ENCODE measurements at regions not wholly inside any gene's neighbourhood (a gene's known extent, or its start where the extent isn't known, plus 50 kb on each side); places are given as distances from the start of the nearest gene placed in this dataset.

DNA sequence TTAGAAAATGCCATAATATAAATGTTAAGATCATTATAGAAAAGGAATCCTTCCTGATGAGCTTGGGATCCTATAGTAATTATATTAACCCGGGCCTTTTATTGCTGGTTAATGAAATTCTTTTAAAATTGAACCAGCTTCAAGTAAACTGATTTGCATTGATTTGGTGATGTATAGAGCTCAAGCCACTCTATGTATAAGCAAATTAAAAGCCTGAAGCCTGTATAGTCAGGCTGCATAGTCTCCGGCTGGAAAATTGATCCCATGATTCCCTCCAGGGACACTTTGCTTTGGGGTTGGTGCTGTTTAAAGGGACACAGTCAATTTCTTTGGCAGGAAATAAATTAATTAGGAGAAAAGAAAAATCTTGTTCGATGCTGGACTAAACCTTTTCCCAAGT is 199.1 kb downstream of the HERPUD2 start:
- CTCF ChIA-PET = no interaction called here
- Mint-ChIP-seq H3K4me1 (no peaks in the 10 kb centered on the region), H3K27me3 (peaks cover 19 to 37% of the 10 kb centered on the region in 2 donors)

DNA sequence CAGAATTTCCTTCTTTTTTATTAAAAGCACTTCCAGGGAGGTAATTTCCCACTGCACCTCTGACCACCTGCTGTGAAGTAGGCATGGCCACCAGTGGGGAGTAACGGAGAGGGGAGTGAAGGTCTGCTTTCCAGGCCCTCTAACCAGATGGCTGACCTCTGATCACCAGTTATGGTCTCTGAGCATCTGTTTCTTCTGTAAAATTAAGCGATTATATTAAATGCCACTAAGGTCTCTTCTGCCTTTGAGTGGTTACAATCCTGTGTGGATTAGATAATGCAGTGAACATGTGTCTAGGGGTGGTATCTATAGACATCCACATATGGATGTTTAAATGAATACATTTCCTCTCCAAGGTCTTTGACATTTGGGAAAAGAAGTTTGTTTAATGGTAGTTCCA is 199.6 kb downstream of the HERPUD2 start:
- Mint-ChIP-seq H3K9me3 (no peaks in the 10 kb centered on the region), H3K27me3 (peaks cover 22 to 34% of the 10 kb centered on the region in 2 donors), H3K4me1 (no peaks in the 10 kb centered on the region), H3K36me3 (no peaks in the 10 kb centered on the region), H3K27ac (no peak overlapping the region), H3K4me3 (no peak overlapping the region)
- ATAC-seq (replicated peaks in 1 of 4) (no peak), DNase-seq (no peak)
- no peaks in the 10 kb centered on the region for H3K9me3 ChIP-seq
- CTCF ChIA-PET = no interaction called here
- H3K4me3 ChIP-seq (ENCODE audit: control insufficient read depth in 1 of 2, extremely low read depth in 1 of 2, low read length in 1 of 2) = no peak overlapping the region
- H3K36me3 ChIP-seq (ENCODE audit: control insufficient read depth in 2 of 2, extremely low read depth in 1 of 2, insufficient read depth in 1 of 2, low read length in 1 of 2) = no peaks in the 10 kb centered on the region
- H3K4me1 ChIP-seq (ENCODE audit: control insufficient read depth in 1 of 2, extremely low read depth in 1 of 2, insufficient read depth in 2 of 2, low read length in 2 of 2) = no peaks in the 10 kb centered on the region
- no peak overlapping the region for H3K27ac ChIP-seq (ENCODE audit: low read length)
- H3K27me3 ChIP-seq (replicated peaks in 1 of 2; ENCODE audit: control insufficient read depth in 2 of 2, extremely low read depth in 1 of 2, insufficient read depth in 2 of 2, low read length in 1 of 2) = peaks cover 0 to 11% of the 10 kb centered on the region in 2 experiments
- POLR2A ChIA-PET = no interaction called here
- no CpG with 5 or more reads among the region's 2 CpGs for WGBS (ENCODE audit: insufficient coverage)

More for the DNA sequence above, 199.1 kb downstream of the HERPUD2 start:
- H3K27me3 ChIP-seq (replicated peaks in 1 of 2; ENCODE audit: control insufficient read depth in 2 of 2, extremely low read depth in 1 of 2, insufficient read depth in 2 of 2, low read length in 1 of 2) = peaks cover 0 to 11% of the 10 kb centered on the region in 2 experiments
- no peak overlapping the region for H3K4me3 Mint-ChIP-seq
- H3K27ac Mint-ChIP-seq = no peak overlapping the region
- no peaks in the 10 kb centered on the region for H3K9me3 Mint-ChIP-seq
- no peak overlapping the region for H3K4me3 ChIP-seq (ENCODE audit: control insufficient read depth in 1 of 2, extremely low read depth in 1 of 2, low read length in 1 of 2)
- no peaks in the 10 kb centered on the region for H3K9me3 ChIP-seq
- no peaks in the 10 kb centered on the region for H3K4me1 ChIP-seq (ENCODE audit: control insufficient read depth in 1 of 2, extremely low read depth in 1 of 2, insufficient read depth in 2 of 2, low read length in 2 of 2)
- POLR2A ChIA-PET = no interaction called here
- no peak for DNase-seq
- no peak overlapping the region for H3K27ac ChIP-seq (ENCODE audit: low read length)
- no CpG with 5 or more reads among the region's 3 CpGs for WGBS (ENCODE audit: insufficient coverage)
- ATAC-seq (replicated peaks in 1 of 4) = no peak
- H3K36me3 ChIP-seq (ENCODE audit: control insufficient read depth in 2 of 2, extremely low read depth in 1 of 2, insufficient read depth in 1 of 2, low read length in 1 of 2) = no peaks in the 10 kb centered on the region
- H3K36me3 Mint-ChIP-seq = no peaks in the 10 kb centered on the region

DNA sequence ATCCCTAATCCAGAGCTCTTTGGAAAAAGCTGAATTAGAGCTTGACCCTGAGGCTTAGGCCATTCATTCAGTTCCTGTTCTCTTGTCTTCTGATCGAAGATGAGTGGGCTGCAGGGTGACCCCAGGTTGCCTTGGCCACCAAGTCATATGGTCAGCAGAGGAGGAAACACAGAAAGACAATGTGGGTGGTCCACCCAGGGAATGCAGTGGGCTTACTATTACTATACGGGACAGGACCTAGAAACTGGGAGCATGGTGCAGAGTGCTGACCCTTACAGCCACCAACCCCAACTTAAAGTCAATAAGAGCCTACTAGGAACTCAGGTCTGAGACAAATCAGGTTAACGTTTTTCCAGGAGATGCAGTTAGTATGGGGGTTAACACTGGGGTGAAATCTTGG is 200.5 kb downstream of the HERPUD2 start:
- CTCF ChIA-PET = no interaction called here
- H3K4me1 ChIP-seq (ENCODE audit: control insufficient read depth in 1 of 2, extremely low read depth in 1 of 2, insufficient read depth in 2 of 2, low read length in 2 of 2) = no peaks in the 10 kb centered on the region
- 36% methylated on average over 1 of the region's 3 CpGs for WGBS (ENCODE audit: insufficient coverage)
- no peaks in the 10 kb centered on the region for H3K9me3 ChIP-seq
- no peak overlapping the region for H3K27ac Mint-ChIP-seq
- peaks cover 0 to 11% of the 10 kb centered on the region in 2 experiments for H3K27me3 ChIP-seq (replicated peaks in 1 of 2; ENCODE audit: control insufficient read depth in 2 of 2, extremely low read depth in 1 of 2, insufficient read depth in 2 of 2, low read length in 1 of 2)
- no peaks in the 10 kb centered on the region for H3K4me1 Mint-ChIP-seq
- POLR2A ChIA-PET = no interaction called here
- peaks cover 23 to 33% of the 10 kb centered on the region in 2 donors for H3K27me3 Mint-ChIP-seq
- H3K9me3 Mint-ChIP-seq = no peaks in the 10 kb centered on the region
- no peak overlapping the region for H3K4me3 ChIP-seq (ENCODE audit: control insufficient read depth in 1 of 2, extremely low read depth in 1 of 2, low read length in 1 of 2)
- H3K36me3 Mint-ChIP-seq = no peaks in the 10 kb centered on the region
- H3K27ac ChIP-seq (ENCODE audit: low read length) = no peak overlapping the region
- DNase-seq (no peak), ATAC-seq (replicated peaks in 1 of 4) (no peak)
- no peak overlapping the region for H3K4me3 Mint-ChIP-seq
- H3K36me3 ChIP-seq (ENCODE audit: control insufficient read depth in 2 of 2, extremely low read depth in 1 of 2, insufficient read depth in 1 of 2, low read length in 1 of 2) = no peaks in the 10 kb centered on the region

DNA sequence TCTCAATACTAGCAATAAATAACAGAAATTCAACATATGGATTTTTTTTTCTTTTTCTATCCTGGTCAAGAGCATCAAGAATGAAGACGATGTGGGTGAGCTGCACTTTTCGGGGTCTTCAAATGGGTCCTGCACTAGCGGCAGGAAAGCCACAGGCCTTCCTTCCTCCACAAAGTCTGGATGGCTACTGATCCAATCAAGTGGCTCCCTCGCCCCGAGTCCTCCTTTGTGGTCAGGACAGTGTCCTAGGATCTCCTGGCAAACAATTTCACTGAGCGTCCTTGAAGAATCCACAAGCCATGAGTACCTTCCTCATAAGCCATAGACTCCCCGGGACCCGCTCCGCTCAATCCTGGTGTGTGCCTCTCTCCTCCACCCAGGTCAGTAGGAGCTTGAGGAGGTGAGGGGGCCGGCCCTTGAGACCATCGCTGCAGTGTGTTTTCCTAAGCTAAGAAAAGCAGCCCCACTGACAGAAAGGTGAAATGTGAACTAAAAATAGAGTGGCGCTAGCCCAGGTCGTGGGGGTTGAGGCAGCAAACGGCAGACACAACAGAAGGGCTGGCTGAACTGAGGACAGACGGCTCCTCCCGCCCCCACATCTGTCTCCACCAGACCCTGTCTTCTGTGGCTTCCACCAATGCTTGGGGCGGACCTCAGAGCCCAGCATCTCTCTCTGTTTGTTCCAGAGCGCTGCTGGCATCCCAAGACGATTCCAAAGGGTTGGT is 202.3 kb downstream of the HERPUD2 start:
- H3K4me3 Mint-ChIP-seq = no peak overlapping the region
- Histone ChIP-seq H3K27ac (ENCODE audit: low read length) (no peak overlapping the region), H3K9me3 (no peaks in the 10 kb centered on the region), H3K36me3 (ENCODE audit: control insufficient read depth in 2 of 2, extremely low read depth in 1 of 2, insufficient read depth in 1 of 2, low read length in 1 of 2) (no peaks in the 10 kb centered on the region), H3K27me3 (replicated peaks in 1 of 2; ENCODE audit: control insufficient read depth in 2 of 2, extremely low read depth in 1 of 2, insufficient read depth in 2 of 2, low read length in 1 of 2) (peaks cover 0 to 5% of the 10 kb centered on the region in 2 experiments), H3K4me3 (ENCODE audit: control insufficient read depth in 1 of 2, extremely low read depth in 1 of 2, low read length in 1 of 2) (no peak overlapping the region), H3K4me1 (ENCODE audit: control insufficient read depth in 1 of 2, extremely low read depth in 1 of 2, insufficient read depth in 2 of 2, low read length in 2 of 2) (no peaks in the 10 kb centered on the region)
- DNase-seq (no peak), ATAC-seq (replicated peaks in 1 of 4) (no peak)
- peaks cover 14 to 21% of the 10 kb centered on the region in 2 donors for H3K27me3 Mint-ChIP-seq
- WGBS (ENCODE audit: insufficient coverage) = 78% methylated on average over 11 of the region's 19 CpGs
- H3K4me1 Mint-ChIP-seq = no peaks in the 10 kb centered on the region
- ChIA-PET CTCF (no interaction called here), POLR2A (no interaction called here)
- no peak overlapping the region for H3K27ac Mint-ChIP-seq
- H3K9me3 Mint-ChIP-seq = no peaks in the 10 kb centered on the region
- H3K36me3 Mint-ChIP-seq = no peaks in the 10 kb centered on the region

DNA sequence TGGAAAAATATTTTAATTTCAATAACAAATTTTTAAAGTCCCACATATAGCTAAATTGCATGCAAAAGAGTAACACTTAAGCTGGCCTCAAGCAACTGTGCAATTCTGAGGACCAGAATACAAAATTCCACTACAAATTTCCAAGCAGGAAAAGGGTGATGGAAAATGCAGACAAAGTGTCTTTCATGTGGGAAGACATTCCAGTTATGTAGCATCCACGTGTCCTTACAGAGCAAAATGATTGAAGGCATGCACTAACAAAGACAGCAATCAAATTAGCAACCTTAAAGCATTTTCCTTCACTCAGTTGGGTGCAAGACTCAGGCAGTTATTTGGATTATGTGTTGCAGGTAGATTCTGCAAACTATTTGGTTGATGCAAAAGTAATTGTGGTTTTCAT is 203.7 kb downstream of the HERPUD2 start:
- H3K36me3 Mint-ChIP-seq = no peaks in the 10 kb centered on the region
- ChIA-PET POLR2A (no interaction called here), CTCF (no interaction called here)
- Histone ChIP-seq H3K4me1 (ENCODE audit: control insufficient read depth in 1 of 2, extremely low read depth in 1 of 2, insufficient read depth in 2 of 2, low read length in 2 of 2) (no peaks in the 10 kb centered on the region), H3K9me3 (no peaks in the 10 kb centered on the region), H3K27ac (ENCODE audit: low read length) (no peak overlapping the region), H3K36me3 (ENCODE audit: control insufficient read depth in 2 of 2, extremely low read depth in 1 of 2, insufficient read depth in 1 of 2, low read length in 1 of 2) (no peaks in the 10 kb centered on the region), H3K4me3 (ENCODE audit: control insufficient read depth in 1 of 2, extremely low read depth in 1 of 2, low read length in 1 of 2) (no peak overlapping the region), H3K27me3 (replicated peaks in 1 of 2; ENCODE audit: control insufficient read depth in 2 of 2, extremely low read depth in 1 of 2, insufficient read depth in 2 of 2, low read length in 1 of 2) (peaks cover 0 to 5% of the 10 kb centered on the region in 2 experiments)
- peaks cover 4 to 10% of the 10 kb centered on the region in 2 donors for H3K27me3 Mint-ChIP-seq
- WGBS (ENCODE audit: insufficient coverage) = 80% methylated on average over 1 of the region's 1 CpG
- no peaks in the 10 kb centered on the region for H3K4me1 Mint-ChIP-seq
- no peaks in the 10 kb centered on the region for H3K9me3 Mint-ChIP-seq
- no peak overlapping the region for H3K27ac Mint-ChIP-seq
- ATAC-seq (replicated peaks in 1 of 4) = no peak
- no peak for DNase-seq
- no peak overlapping the region for H3K4me3 Mint-ChIP-seq

DNA sequence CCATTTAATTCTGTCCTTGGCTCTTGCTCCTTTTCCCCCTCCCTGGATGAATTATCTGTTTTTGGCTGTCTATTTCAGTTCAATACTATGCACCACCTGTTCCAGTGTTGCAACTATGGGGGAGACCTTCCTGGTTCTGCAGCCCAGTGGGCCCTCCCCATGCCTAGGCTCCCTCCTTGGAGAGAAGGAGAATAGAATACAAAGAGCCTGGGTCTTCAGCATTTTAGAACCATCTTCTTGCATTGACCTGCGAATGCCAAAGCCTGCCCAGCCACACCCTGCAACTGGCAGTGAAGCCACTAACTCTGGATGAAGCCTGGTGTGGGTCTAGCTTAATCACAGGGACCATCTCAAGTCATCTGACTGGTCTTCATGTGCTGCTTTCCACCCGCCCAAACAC is 207.1 kb downstream of the HERPUD2 start:
- Mint-ChIP-seq H3K9me3 (no peaks in the 10 kb centered on the region), H3K4me1 (no peaks in the 10 kb centered on the region), H3K36me3 (no peaks in the 10 kb centered on the region), H3K27me3 (peaks cover 12 to 18% of the 10 kb centered on the region in 2 donors), H3K27ac (no peak overlapping the region), H3K4me3 (no peak overlapping the region)
- Histone ChIP-seq H3K4me3 (ENCODE audit: control insufficient read depth in 1 of 2, extremely low read depth in 1 of 2, low read length in 1 of 2) (no peak overlapping the region), H3K27ac (ENCODE audit: low read length) (no peak overlapping the region), H3K4me1 (ENCODE audit: control insufficient read depth in 1 of 2, extremely low read depth in 1 of 2, insufficient read depth in 2 of 2, low read length in 2 of 2) (no peaks in the 10 kb centered on the region), H3K9me3 (no peaks in the 10 kb centered on the region), H3K27me3 (replicated peaks in 1 of 2; ENCODE audit: control insufficient read depth in 2 of 2, extremely low read depth in 1 of 2, insufficient read depth in 2 of 2, low read length in 1 of 2) (peaks cover 0 to 5% of the 10 kb centered on the region in 2 experiments), H3K36me3 (ENCODE audit: control insufficient read depth in 2 of 2, extremely low read depth in 1 of 2, insufficient read depth in 1 of 2, low read length in 1 of 2) (no peaks in the 10 kb centered on the region)
- POLR2A ChIA-PET = no interaction called here
- CTCF ChIA-PET = no interaction called here
- WGBS (ENCODE audit: insufficient coverage) = 83% methylated on average over 2 of the region's 2 CpGs
- no peak for ATAC-seq (replicated peaks in 1 of 4)
- no peak for DNase-seq

DNA sequence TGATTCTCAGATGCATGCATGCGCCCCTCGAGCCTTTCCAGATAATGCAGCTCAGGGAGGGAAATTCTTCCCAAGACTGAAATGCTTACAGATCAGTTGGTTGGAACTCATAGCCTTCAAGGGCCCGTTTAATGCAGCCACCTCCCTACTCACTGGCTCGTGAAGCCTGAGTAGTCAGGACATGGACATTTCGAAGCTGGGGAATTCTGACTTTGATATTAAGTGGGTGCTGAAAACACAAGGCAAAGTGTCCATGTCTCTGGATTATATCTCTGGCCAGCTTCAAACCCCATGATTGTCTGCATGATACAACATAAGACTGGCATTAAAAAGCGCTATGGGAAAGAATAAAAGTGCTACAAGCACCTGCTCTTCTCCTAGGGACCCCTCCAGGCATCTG is 207.5 kb downstream of the HERPUD2 start:
- H3K4me3 Mint-ChIP-seq = no peak overlapping the region
- 79% methylated on average over 2 of the region's 6 CpGs for WGBS (ENCODE audit: insufficient coverage)
- no peaks in the 10 kb centered on the region for H3K9me3 Mint-ChIP-seq
- H3K36me3 Mint-ChIP-seq = no peaks in the 10 kb centered on the region
- H3K4me3 ChIP-seq (ENCODE audit: control insufficient read depth in 1 of 2, extremely low read depth in 1 of 2, low read length in 1 of 2) = no peak overlapping the region
- no peaks in the 10 kb centered on the region for H3K9me3 ChIP-seq
- peaks cover 11 to 18% of the 10 kb centered on the region in 2 donors for H3K27me3 Mint-ChIP-seq
- H3K4me1 ChIP-seq (ENCODE audit: control insufficient read depth in 1 of 2, extremely low read depth in 1 of 2, insufficient read depth in 2 of 2, low read length in 2 of 2) = no peaks in the 10 kb centered on the region
- DNase-seq (no peak), ATAC-seq (replicated peaks in 1 of 4) (no peak)
- no peaks in the 10 kb centered on the region for H3K4me1 Mint-ChIP-seq
- H3K27ac Mint-ChIP-seq = no peak overlapping the region
- H3K27ac ChIP-seq (ENCODE audit: low read length) = no peak overlapping the region
- peaks cover 0 to under 1% of the 10 kb centered on the region in 2 experiments for H3K27me3 ChIP-seq (replicated peaks in 1 of 2; ENCODE audit: control insufficient read depth in 2 of 2, extremely low read depth in 1 of 2, insufficient read depth in 2 of 2, low read length in 1 of 2)
- no peaks in the 10 kb centered on the region for H3K36me3 ChIP-seq (ENCODE audit: control insufficient read depth in 2 of 2, extremely low read depth in 1 of 2, insufficient read depth in 1 of 2, low read length in 1 of 2)
- CTCF ChIA-PET = no interaction called here
- POLR2A ChIA-PET = no interaction called here

All from T-cell (primary cell).